Loucy (cell line): ENCODE measurements at regions not wholly inside any gene's neighbourhood (a gene's known extent, or its start where the extent isn't known, plus 50 kb on each side); places are given as distances from the start of the nearest gene placed in this dataset.

Experiments used
- CTCF ChIP-seq: fragments of 200-600 bp; sonication (generic); conservative IDR thresholded peaks from 2 replicates; pipeline ENCODE4 v1.5.1; 2014; ENCODE audit warnings: mild to moderate bottlenecking, antibody characterized with exemption, low read length
- EZH2phosphoT487 ChIP-seq: fragments of 200-600 bp; IDR thresholded peaks from 2 replicates; pipeline ENCODE4 v1.6.1; 2018; ENCODE audit warnings: antibody characterized with exemption, mild to moderate bottlenecking, moderate library complexity, borderline replicate concordance

GRCh38 chrX:45762699-45763647 is 562.3 kb upstream of the DIPK2B start:
- no peak for TF ChIP-seq CTCF
- TF ChIP-seq EZH2phosphoT487, result no peak
